Breast epithelium (tissue), 4 donors: ENCODE measurements at regions not wholly inside any gene's neighbourhood (a gene's known extent, or its start where the extent isn't known, plus 50 kb on each side); places are given as distances from the start of the nearest gene placed in this dataset.

ENCODE experiments used
- DNase-seq, 2 donors: peaks; one replicate each; pipeline ENCODE4 v3.0.0-alpha.2; 2019; ENCODE audit warnings: low spot score in 2 of 2
- H3K27ac ChIP-seq, 2 donors: fragments of 200-600 bp; sonication (generic) in 1 of 2; one replicate each; pipeline ENCODE4 v1.5.1; 2016 to 2019; ENCODE audit warnings: mild to moderate bottlenecking in 1 of 2
- H3K27me3 ChIP-seq, 2 donors: fragments of 200-600 bp; sonication (generic) in 1 of 2; one replicate each; pipeline versions ENCODE4 v1.5.1 to v1.6.0; 2017 to 2019; ENCODE audit warnings: control low read depth in 1 of 2, mild to moderate bottlenecking in 1 of 2
- H3K36me3 ChIP-seq: fragments of 200-600 bp; one replicate; pipeline ENCODE4 v1.5.1; 2019
- H3K4me1 ChIP-seq, 2 donors: fragments of 200-600 bp; sonication (generic); one replicate each; pipeline ENCODE4 v1.5.1; 2016 to 2019; ENCODE audit warnings: control low read depth in 1 of 2
- H3K4me3 ChIP-seq, 3 donors: fragments of 200-600 bp; sonication (generic); 1 replicate in 2 of 3; 2 replicates in 1 of 3; pipeline ENCODE4 v1.5.1; 2016 to 2019; ENCODE audit warnings: mild to moderate bottlenecking in 3 of 3, moderate library complexity in 2 of 3
- H3K9me3 ChIP-seq, 2 donors: fragments of 200-600 bp; sonication (generic) in 1 of 2; one replicate each; pipeline ENCODE4 v1.5.1; 2016 to 2019; ENCODE audit warnings: control low read depth in 1 of 2
- CTCF ChIP-seq, 3 donors: fragments of 450-650 bp; IDR thresholded peaks; one replicate each; pipeline ENCODE4 v1.5.1; 2016 to 2017; ENCODE audit warnings: antibody characterized with exemption in 3 of 3, mild to moderate bottlenecking in 3 of 3, moderate library complexity in 3 of 3
- POLR2A ChIP-seq: fragments of 450-650 bp; IDR thresholded peaks from one replicate; pipeline ENCODE4 v1.6.1; 2016; ENCODE audit warnings: antibody characterized with exemption, mild to moderate bottlenecking, moderate library complexity
- POLR2AphosphoS5 ChIP-seq, 3 donors: sonication (generic); formaldehyde crosslinking; IDR thresholded peaks; one replicate each; pipeline ENCODE4 v1.6.1; 2017; ENCODE audit warnings: antibody characterized with exemption in 3 of 3
- intact Hi-C: fragments of 100-400 bp; cut with DNase I; formaldehyde crosslinking; loops from one replicate; pipeline ENCODE4 v1.15.1; 2023; ENCODE audit warnings: low total_unique reads

GRCh38 chr5:147045290-147045689 is 166.7 kb upstream of the PPP2R2B start:
- H3K36me3 ChIP-seq, result no peaks in the 10 kb centered on the region

GRCh38 chr5:147046281-147046680 is 167.7 kb upstream of the PPP2R2B start:
- Histone ChIP-seq H3K27me3 (no peaks in the 10 kb centered on the region), H3K27ac (no peak overlapping the region), H3K9me3 (no peaks in the 10 kb centered on the region), H3K4me1 (no peaks in the 10 kb centered on the region), H3K4me3 (no peak overlapping the region), H3K36me3 (no peaks in the 10 kb centered on the region)
- intact Hi-C loops, result no loop called here
- DNase-seq, result no peak
- TF ChIP-seq POLR2AphosphoS5 (IDR thresholded peaks at IDR 0.05), result no peak
- no peak for TF ChIP-seq POLR2A
- no peak for TF ChIP-seq CTCF (IDR thresholded peaks at IDR 0.05)

More at GRCh38 chr5:147045290-147045689, 166.7 kb upstream of the PPP2R2B start:
- Histone ChIP-seq H3K4me3 (no peak overlapping the region), H3K27me3 (no peaks in the 10 kb centered on the region), H3K4me1 (no peaks in the 10 kb centered on the region), H3K27ac (no peak overlapping the region), H3K9me3 (no peaks in the 10 kb centered on the region)
- DNase-seq, result no peak
- TF ChIP-seq POLR2AphosphoS5 (IDR thresholded peaks at IDR 0.05) (no peak), POLR2A (no peak), CTCF (IDR thresholded peaks at IDR 0.05) (no peak)
- intact Hi-C loops, result no loop called here

GRCh38 chr5:147046894-147047293 is 168.3 kb upstream of the PPP2R2B start:
- intact Hi-C loops, result no loop called here
- H3K4me1 ChIP-seq, result no peaks in the 10 kb centered on the region

GRCh38 chr5:147049764-147050163 is 171.2 kb upstream of the PPP2R2B start:
- Histone ChIP-seq H3K36me3 (no peaks in the 10 kb centered on the region), H3K4me1 (no peaks in the 10 kb centered on the region), H3K9me3 (no peaks in the 10 kb centered on the region), H3K4me3 (no peak overlapping the region), H3K27ac (no peak overlapping the region), H3K27me3 (no peaks in the 10 kb centered on the region)
- DNase-seq, result no peak
- intact Hi-C loops, result no loop called here
- TF ChIP-seq POLR2AphosphoS5 (IDR thresholded peaks at IDR 0.05) (no peak), CTCF (IDR thresholded peaks at IDR 0.05) (no peak), POLR2A (no peak)

More at GRCh38 chr5:147046894-147047293, 168.3 kb upstream of the PPP2R2B start:
- no peak overlapping the region for H3K27ac ChIP-seq
- no peaks in the 10 kb centered on the region for H3K27me3 ChIP-seq
- H3K36me3 ChIP-seq, result no peaks in the 10 kb centered on the region
- no peak for DNase-seq
- TF ChIP-seq POLR2AphosphoS5 (IDR thresholded peaks at IDR 0.05) (no peak), POLR2A (no peak), CTCF (IDR thresholded peaks at IDR 0.05) (no peak)
- H3K9me3 ChIP-seq, result no peaks in the 10 kb centered on the region
- no peak overlapping the region for H3K4me3 ChIP-seq

GRCh38 chr5:147050172-147050571 is 171.6 kb upstream of the PPP2R2B start:
- TF ChIP-seq CTCF (IDR thresholded peaks at IDR 0.05) (no peak), POLR2AphosphoS5 (IDR thresholded peaks at IDR 0.05) (no peak), POLR2A (no peak)
- intact Hi-C loops, result no loop called here
- Histone ChIP-seq H3K9me3 (no peaks in the 10 kb centered on the region), H3K27ac (no peak overlapping the region), H3K27me3 (no peaks in the 10 kb centered on the region), H3K36me3 (no peaks in the 10 kb centered on the region), H3K4me1 (no peaks in the 10 kb centered on the region), H3K4me3 (no peak overlapping the region)
- DNase-seq, result no peak
